Astrocyte of the cerebellum (primary cell): ENCODE measurements at regions not wholly inside any gene's neighbourhood (a gene's known extent, or its start where the extent isn't known, plus 50 kb on each side); places are given as distances from the start of the nearest gene placed in this dataset.

ENCODE experiments used
- DNase-seq: peaks from one replicate; pipeline ENCODE4 v3.0.0-alpha.2; 2011; ENCODE audit warnings: low read depth
- H3K4me3 ChIP-seq: 2 replicates; pipeline ENCODE4 v1.5.1; 2011; ENCODE audit warnings: mild to moderate bottlenecking, low read depth, low read length, moderate library complexity
- in situ Hi-C: cut with HindIII; loops from 2 replicates; pipeline ENCODE4 v1.10.0; 2017; ENCODE audit warnings: low sequenced_read_pairs
- TF ChIP-seq, protein P1 (sequence below): IDR thresholded peaks from 2 replicates; pipeline ENCODE4 v1.5.1; 2012; ENCODE audit warnings: low read length, low read depth, moderate library complexity, mild to moderate bottlenecking; ENCODE audit errors: missing control alignments

DNA sequence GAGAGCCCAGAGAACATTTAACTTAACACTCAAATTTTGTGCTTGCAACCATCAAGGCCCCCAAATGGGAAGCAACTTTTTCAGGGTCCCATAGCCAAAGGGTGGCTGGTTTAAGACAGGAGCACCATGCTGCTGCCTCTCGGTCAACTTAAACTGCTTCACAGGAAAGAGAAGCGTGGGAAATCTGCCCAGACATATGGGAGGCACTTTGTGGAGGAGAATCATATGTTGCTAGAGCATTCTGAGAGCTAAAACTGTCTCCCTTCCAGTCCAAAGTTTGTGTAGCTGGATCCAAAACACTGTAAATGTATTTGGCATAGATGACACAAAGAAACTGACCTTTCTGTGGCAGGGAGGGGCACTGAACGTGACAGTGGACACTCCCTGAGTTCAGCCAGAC lies 305.9 kb upstream of the RORA start:
- DNase-seq, result no peak
- no peak overlapping the region for H3K4me3 ChIP-seq
- in situ Hi-C loops, result no loop called here
- TF ChIP-seq, protein P1, sequence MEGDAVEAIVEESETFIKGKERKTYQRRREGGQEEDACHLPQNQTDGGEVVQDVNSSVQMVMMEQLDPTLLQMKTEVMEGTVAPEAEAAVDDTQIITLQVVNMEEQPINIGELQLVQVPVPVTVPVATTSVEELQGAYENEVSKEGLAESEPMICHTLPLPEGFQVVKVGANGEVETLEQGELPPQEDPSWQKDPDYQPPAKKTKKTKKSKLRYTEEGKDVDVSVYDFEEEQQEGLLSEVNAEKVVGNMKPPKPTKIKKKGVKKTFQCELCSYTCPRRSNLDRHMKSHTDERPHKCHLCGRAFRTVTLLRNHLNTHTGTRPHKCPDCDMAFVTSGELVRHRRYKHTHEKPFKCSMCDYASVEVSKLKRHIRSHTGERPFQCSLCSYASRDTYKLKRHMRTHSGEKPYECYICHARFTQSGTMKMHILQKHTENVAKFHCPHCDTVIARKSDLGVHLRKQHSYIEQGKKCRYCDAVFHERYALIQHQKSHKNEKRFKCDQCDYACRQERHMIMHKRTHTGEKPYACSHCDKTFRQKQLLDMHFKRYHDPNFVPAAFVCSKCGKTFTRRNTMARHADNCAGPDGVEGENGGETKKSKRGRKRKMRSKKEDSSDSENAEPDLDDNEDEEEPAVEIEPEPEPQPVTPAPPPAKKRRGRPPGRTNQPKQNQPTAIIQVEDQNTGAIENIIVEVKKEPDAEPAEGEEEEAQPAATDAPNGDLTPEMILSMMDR, result no peak

DNA sequence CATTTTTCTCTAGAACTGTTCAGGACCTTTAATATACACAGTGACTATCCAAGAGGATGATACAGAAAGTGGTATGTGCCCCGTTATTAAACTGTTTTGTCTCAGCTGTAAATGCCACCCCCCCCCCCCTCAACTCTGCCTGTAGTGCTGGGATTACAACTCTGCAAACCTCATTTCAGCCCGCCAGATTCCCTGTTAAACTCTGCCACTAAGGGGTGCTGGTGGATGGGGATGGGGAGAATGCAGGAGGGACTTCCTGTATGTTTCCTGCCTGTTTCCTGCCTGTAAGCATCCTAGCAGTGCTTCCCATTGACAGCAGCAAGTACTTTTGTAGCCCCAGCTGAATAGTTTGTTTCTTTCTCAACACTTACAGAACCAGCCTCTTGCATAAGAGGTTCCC lies 301.7 kb upstream of the RORA start:
- in situ Hi-C loops, result no loop called here
- DNase-seq, result no peak
- TF ChIP-seq, protein P1, result peak; percentile 28
- no peak overlapping the region for H3K4me3 ChIP-seq

DNA sequence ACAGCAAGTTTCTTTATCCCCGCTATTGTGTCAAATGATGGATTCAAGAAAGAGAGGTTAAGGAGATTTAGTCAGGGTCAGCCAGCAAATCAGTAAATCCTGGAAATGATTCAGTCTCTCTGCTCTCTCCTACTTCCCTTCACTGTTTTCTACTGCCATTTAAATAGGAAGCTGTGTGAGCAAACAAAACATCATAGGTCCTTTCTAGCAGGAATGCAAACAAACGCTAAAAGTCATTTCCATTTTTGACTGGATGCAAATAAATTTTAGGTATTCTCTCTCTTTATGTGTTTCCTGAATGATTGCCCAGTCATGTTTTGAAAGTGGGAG lies 299.4 kb upstream of the RORA start:
- no peak for DNase-seq
- in situ Hi-C loops, result no loop called here
- TF ChIP-seq, protein P1, result no peak
- H3K4me3 ChIP-seq, result no peak overlapping the region

DNA sequence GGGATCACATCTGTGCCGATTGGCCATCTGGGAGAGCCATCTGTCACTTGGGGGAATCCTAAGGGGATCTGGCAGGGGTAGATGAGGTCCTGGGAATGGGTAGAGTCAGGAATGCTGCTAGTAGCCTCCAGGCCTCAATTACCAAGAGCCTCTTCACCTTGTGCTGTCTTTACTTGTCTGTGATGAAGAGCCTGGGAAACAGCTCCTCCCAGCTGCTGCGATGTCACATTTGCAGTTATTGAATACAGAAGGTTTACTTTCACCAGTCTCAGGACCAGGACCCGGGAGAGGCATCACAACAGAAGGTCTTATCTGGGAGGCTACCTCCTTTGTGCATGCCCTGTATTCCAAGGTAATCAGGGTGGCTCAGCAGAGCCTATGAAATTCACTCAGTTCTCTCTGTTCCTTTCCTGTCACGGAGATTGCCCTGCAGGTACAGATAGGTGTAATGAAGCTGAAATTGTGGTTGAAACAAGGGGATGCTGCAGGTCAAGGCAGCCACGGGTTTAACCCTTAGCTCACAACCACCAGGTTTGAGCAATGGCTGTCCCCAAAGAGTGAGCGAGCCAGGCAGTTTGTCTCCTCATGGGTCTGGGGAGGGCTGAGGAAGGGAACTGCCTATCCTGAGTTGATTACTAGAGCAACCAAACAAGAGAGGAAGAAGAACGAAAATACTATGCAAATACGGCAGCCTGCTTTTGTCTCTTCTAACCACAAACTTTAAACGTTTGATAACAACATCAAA lies 298.9 kb upstream of the RORA start:
- no peak for DNase-seq
- H3K4me3 ChIP-seq, result no peak overlapping the region
- in situ Hi-C loops, result no loop called here
- TF ChIP-seq, protein P1, result no peak

DNA sequence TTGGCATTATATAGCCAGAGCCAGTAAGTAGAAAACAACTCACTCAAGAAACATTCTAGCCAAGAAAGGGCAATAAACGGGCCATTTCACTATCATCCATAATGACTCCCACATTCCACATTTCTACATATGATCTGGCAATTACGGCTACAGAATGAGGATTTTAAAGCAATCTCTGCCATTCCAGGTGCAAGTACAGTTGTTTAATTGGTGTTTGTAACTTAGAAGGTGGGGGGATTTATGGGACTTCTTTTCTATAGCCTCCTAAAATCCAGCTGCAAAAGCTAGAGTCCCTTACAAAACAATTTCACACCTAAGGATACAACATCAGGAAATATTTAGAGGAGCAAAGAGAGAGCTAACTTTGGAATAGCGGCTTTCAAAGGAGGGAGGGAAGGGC lies 295.4 kb upstream of the RORA start:
- no peak overlapping the region for H3K4me3 ChIP-seq
- TF ChIP-seq, protein P1, result no peak
- in situ Hi-C loops, result no loop called here
- DNase-seq, result no peak

DNA sequence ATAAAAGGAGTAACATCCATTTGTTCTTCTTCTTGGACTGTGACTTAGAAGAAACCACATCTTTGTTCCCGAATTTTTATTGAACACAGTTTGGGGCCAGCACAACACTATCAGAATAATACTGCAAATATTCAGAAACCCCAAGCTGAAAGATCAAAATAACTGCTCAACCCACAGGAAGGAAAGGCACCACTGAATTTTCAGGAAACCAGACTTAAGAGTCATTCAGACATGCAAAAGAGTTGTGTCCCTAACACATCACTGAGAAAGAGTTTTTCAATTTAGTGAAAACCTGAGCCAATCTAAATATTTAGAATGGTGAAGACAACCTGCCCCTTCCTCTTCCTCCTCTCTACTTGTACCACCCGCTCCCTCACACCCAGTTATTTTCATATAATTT lies 295.0 kb upstream of the RORA start:
- in situ Hi-C loops, result no loop called here
- TF ChIP-seq, protein P1, result no peak
- H3K4me3 ChIP-seq, result no peak overlapping the region
- no peak for DNase-seq

DNA sequence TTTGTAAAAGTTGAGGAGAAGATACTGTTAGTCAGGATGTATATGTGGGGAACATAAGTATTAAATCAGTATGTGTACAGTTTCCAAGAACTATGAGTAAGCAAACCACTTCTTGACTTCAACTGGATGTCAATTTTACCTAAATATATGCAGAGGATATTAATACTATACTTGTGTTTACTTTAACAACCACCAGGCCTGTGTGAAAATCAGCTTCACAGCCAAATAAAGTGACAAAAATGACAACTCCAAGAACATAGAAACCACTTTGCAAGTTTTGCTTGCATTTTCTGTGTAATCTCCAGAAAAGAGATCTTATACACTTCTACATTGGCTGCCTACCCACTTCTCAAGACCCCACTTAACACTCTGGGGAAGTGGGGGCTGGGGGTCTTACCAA lies 293.3 kb upstream of the RORA start:
- in situ Hi-C loops, result no loop called here

More for the DNA sequence above, 293.3 kb upstream of the RORA start:
- no peak for DNase-seq
- H3K4me3 ChIP-seq, result no peak overlapping the region
- TF ChIP-seq, protein P1, result no peak
